PC-9 (cell line): ENCODE measurements at regions not wholly inside any gene's neighbourhood (a gene's known extent, or its start where the extent isn't known, plus 50 kb on each side); places are given as distances from the start of the nearest gene placed in this dataset.
A peak's percentile ranks its signal among the peaks of the same experiment; 100 is the strongest.

Source experiments
- BruUV-seq: library from RNA; stranded (reverse); fragments of 400-500 nt; replicated peaks from 2 replicates; lab custom pipeline; 2021; lab: Mats Ljungman, UMichigan
- CTCF ChIA-PET: fragments of 300-600 bp; sonication (Branson Sonifier 250); formaldehyde crosslinking; loops from one replicate; lab custom pipeline; 2022; ENCODE audit warnings: antibody characterized with exemption; lab: Charles Lee
- POLR2A ChIA-PET: fragments of 300-600 bp; sonication (Branson Sonifier 250); formaldehyde crosslinking; loops from one replicate; lab custom pipeline; 2022; ENCODE audit warnings: antibody characterized with exemption; ENCODE audit not compliant: unreplicated experiment; lab: Charles Lee
- DNase-seq, 2 experiments: peaks; one replicate each; pipeline versions ENCODE4 v3.0.0 to v3.0.0-alpha.2; 2015 to 2022; ENCODE audit warnings: mixed read lengths in 1 of 2
- H2AFZ ChIP-seq: fragments of 200-600 bp; sonication (generic); 2 replicates; pipeline ENCODE4 v1.8.1; 2017; ENCODE audit warnings: antibody characterized with exemption
- H3F3A ChIP-seq: fragments of 200-600 bp; sonication (generic); 2 replicates; pipeline ENCODE4 v1.8.1; 2017; ENCODE audit warnings: antibody characterized with exemption, mild to moderate bottlenecking, low read depth; ENCODE audit not compliant: insufficient read depth
- H3K27ac ChIP-seq: fragments of 200-600 bp; sonication (generic); 2 replicates; pipeline ENCODE4 v1.6.1; 2016; ENCODE audit warnings: mixed run types
- H3K27me3 ChIP-seq: fragments of 200-600 bp; sonication (generic); 2 replicates; pipeline ENCODE4 v1.6.1; 2016; ENCODE audit warnings: low read depth, mixed run types; ENCODE audit not compliant: insufficient read depth
- H3K36me3 ChIP-seq: fragments of 200-600 bp; sonication (generic); 2 replicates; pipeline ENCODE4 v1.6.1; 2016; ENCODE audit warnings: low read depth, mixed run types
- H3K4me1 ChIP-seq: fragments of 200-600 bp; sonication (generic); replicated peaks from 2 replicates; pipeline ENCODE4 v1.6.1; 2016; ENCODE audit warnings: mixed run types; ENCODE audit not compliant: insufficient read depth
- H3K4me2 ChIP-seq: fragments of 200-600 bp; sonication (generic); 2 replicates; pipeline ENCODE4 v1.6.1; 2017; ENCODE audit warnings: mixed run types
- H3K4me3 ChIP-seq: fragments of 200-600 bp; sonication (generic); 2 replicates; pipeline ENCODE4 v1.6.1; 2016; ENCODE audit warnings: mixed run types
- H3K79me2 ChIP-seq: fragments of 200-600 bp; sonication (generic); 2 replicates; pipeline ENCODE4 v1.6.1; 2017; ENCODE audit warnings: low read depth, mixed run types
- H3K9me2 ChIP-seq: fragments of 200-600 bp; sonication (generic); 2 replicates; pipeline ENCODE4 v1.8.1; 2017; ENCODE audit warnings: mild to moderate bottlenecking; ENCODE audit not compliant: insufficient read depth
- H3K9me3 ChIP-seq: fragments of 200-600 bp; sonication (generic); 2 replicates; pipeline ENCODE4 v1.8.1; 2016; ENCODE audit warnings: low read depth; ENCODE audit not compliant: insufficient read depth
- H4K20me1 ChIP-seq: fragments of 200-600 bp; sonication (generic); 2 replicates; pipeline ENCODE4 v1.8.1; 2017; ENCODE audit not compliant: insufficient read depth
- CTCF ChIP-seq: fragments of 200-600 bp; sonication (generic); conservative IDR thresholded peaks from 2 replicates; pipeline ENCODE4 v1.6.1; 2017; ENCODE audit warnings: mixed run types, antibody characterized with exemption, mild to moderate bottlenecking, moderate library complexity
- EZH2 ChIP-seq: fragments of 200-600 bp; sonication (generic); IDR thresholded peaks from 2 replicates; pipeline ENCODE4 v1.8.0; 2017; ENCODE audit warnings: antibody characterized with exemption, low read depth
- intact Hi-C: fragments of 100-400 bp; cut with micrococcal nuclease; formaldehyde crosslinking; loops from one replicate; pipeline ENCODE4 v1.10.0; 2022; ENCODE audit not compliant: unreplicated experiment

- Histone ChIP-seq H3F3A (peaks cover 31% of the 10 kb centered on the region), H3K79me2 (no peaks in the 10 kb centered on the region), H2AFZ (no peak overlapping the region), H3K4me3 (peak overlapping the region; percentile 3; the same call in 1 of the 2 replicates), H3K4me2 (peak overlapping the region; percentile 52), H4K20me1 (no peaks in the 10 kb centered on the region), H3K4me1 (peaks cover 35% of the 10 kb centered on the region), H3K36me3 (no peaks in the 10 kb centered on the region), H3K27me3 (no peaks in the 10 kb centered on the region), H3K9me2 (no peaks in the 10 kb centered on the region), H3K27ac (peak overlapping the region; percentile 83), H3K9me3 (no peaks in the 10 kb centered on the region; the same call in 1 of the 2 replicates)
- intact Hi-C loops: loop anchor here (1.0 to 10.0 kb wide), 5 partner anchors 23 to 165 kb away; partner anchors contain the start of gene SDK1
- no TSS peak for BruUV-seq
- ChIA-PET CTCF (interaction anchor here (0.6 kb wide), 1 partner anchor 733 kb away, joined by 3 read pairs; no protein-coding TSS in a partner anchor), POLR2A (no interaction called here)
- TF ChIP-seq CTCF (no peak), EZH2 (no peak)
- DNase-seq: no peak
Measured at GRCh38 chr7:3193379-3194120, 107.5 kb upstream of the SDK1 start.

- H3K4me3 ChIP-seq: peak overlapping the region; percentile 3; the same call in 1 of the 2 replicates
- peaks cover 35% of the 10 kb centered on the region for H3K4me1 ChIP-seq
- peaks cover 31% of the 10 kb centered on the region for H3F3A ChIP-seq
- H3K9me2 ChIP-seq: no peaks in the 10 kb centered on the region
- POLR2A ChIA-PET: interaction anchor here (0.7 kb wide), 1 partner anchor 22 kb away, joined by 8 read pairs; no protein-coding TSS in a partner anchor
- peak; percentile 87 to 98 for DNase-seq
- no peaks in the 10 kb centered on the region for H3K27me3 ChIP-seq
- TF ChIP-seq EZH2 (no peak), CTCF (peak; percentile 69)
- no peaks in the 10 kb centered on the region for H3K79me2 ChIP-seq
- peak overlapping the region; percentile 52 for H3K4me2 ChIP-seq
- no TSS peak for BruUV-seq
- CTCF ChIA-PET: no interaction called here
- intact Hi-C loops: loop anchor here (1.0 to 10.0 kb wide), 5 partner anchors 22 to 166 kb away; partner anchors contain the start of gene SDK1
- peak overlapping the region; percentile 83 for H3K27ac ChIP-seq
- H3K36me3 ChIP-seq: no peaks in the 10 kb centered on the region
- no peak overlapping the region; the same call in 1 of the 2 replicates for H2AFZ ChIP-seq
- peaks cover 4% of the 10 kb centered on the region; the same call in 1 of the 2 replicates for H3K9me3 ChIP-seq
- H4K20me1 ChIP-seq: no peaks in the 10 kb centered on the region
Measured at GRCh38 chr7:3194501-3195141, 106.4 kb upstream of the SDK1 start.

- intact Hi-C loops: loop anchor here (2.0 to 10.0 kb wide), 2 partner anchors 30 to 110 kb away; partner anchors contain the start of gene SDK1
- H3K9me2 ChIP-seq: no peaks in the 10 kb centered on the region
- H3K79me2 ChIP-seq: no peaks in the 10 kb centered on the region
- no peaks in the 10 kb centered on the region for H4K20me1 ChIP-seq
- no peak overlapping the region for H3K4me3 ChIP-seq
- H3K36me3 ChIP-seq: no peaks in the 10 kb centered on the region
- no peak for DNase-seq
- TF ChIP-seq EZH2 (no peak), CTCF (no peak)
- H3K4me2 ChIP-seq: peak overlapping the region; percentile 52
- ChIA-PET POLR2A (interaction anchor here (0.7 kb wide), 1 partner anchor 21 kb away, joined by 8 read pairs; no protein-coding TSS in a partner anchor), CTCF (no interaction called here)
- peaks cover 9% of the 10 kb centered on the region; the same call in 1 of the 2 replicates for H3K9me3 ChIP-seq
- peaks cover 31% of the 10 kb centered on the region for H3F3A ChIP-seq
- no peaks in the 10 kb centered on the region for H3K27me3 ChIP-seq
- no peak overlapping the region; the same call in 1 of the 2 replicates for H2AFZ ChIP-seq
- H3K27ac ChIP-seq: peak overlapping the region; percentile 83
- TSS peak; percentile 50 for BruUV-seq
- peaks cover 35% of the 10 kb centered on the region for H3K4me1 ChIP-seq
Measured at GRCh38 chr7:3195160-3195559, 105.9 kb upstream of the SDK1 start.
